ENCODE measurements at regions not wholly inside any gene's neighbourhood (a gene's known extent, or its start where the extent isn't known, plus 50 kb on each side); places are given as distances from the start of the nearest gene placed in this dataset.
"Not testable (repeated sequence)": the region's sequence is repeated elsewhere in the genome, so short reads cannot be mapped to it uniquely, and the experiment has no call there.

- DNase-seq (ENCODE audit: low read depth): no peak
Observed at GRCh38 chr3:20480786-20481365, 294.9 kb upstream of the SGO1 start.

GRCh38 chr3:20478436-20478835 lies 292.4 kb upstream of the SGO1 start:
- DNase-seq (ENCODE audit: low read depth): no peak

- DNase-seq (ENCODE audit: low read depth): not testable (repeated sequence)
Observed at GRCh38 chr3:20464237-20464636, 278.2 kb upstream of the SGO1 start.

- no peak for DNase-seq (ENCODE audit: low read depth)
Observed at GRCh38 chr3:20462723-20463122, 276.7 kb upstream of the SGO1 start.

GRCh38 chr3:20462226-20462625 lies 276.2 kb upstream of the SGO1 start:
- DNase-seq (ENCODE audit: low read depth): no peak

GRCh38 chr3:20458994-20459716 lies 273.1 kb upstream of the SGO1 start:
- no peak for DNase-seq (ENCODE audit: low read depth)

GRCh38 chr3:20456511-20456910 lies 270.5 kb upstream of the SGO1 start:
- DNase-seq (ENCODE audit: low read depth): no peak

GRCh38 chr3:20451170-20451569 lies 265.2 kb upstream of the SGO1 start:
- no peak for DNase-seq (ENCODE audit: low read depth)

- DNase-seq (ENCODE audit: low read depth): no peak
Observed at GRCh38 chr3:20450611-20451010, 264.6 kb upstream of the SGO1 start.

GRCh38 chr3:20442846-20443245 lies 256.8 kb upstream of the SGO1 start:
- DNase-seq (ENCODE audit: low read depth): no peak

GRCh38 chr3:20427268-20427667 lies 241.3 kb upstream of the SGO1 start:
- not testable (repeated sequence) for DNase-seq (ENCODE audit: low read depth)

GRCh38 chr3:20425138-20425537 lies 239.1 kb upstream of the SGO1 start:
- DNase-seq (ENCODE audit: low read depth): no peak

GRCh38 chr3:20424086-20424485 lies 238.1 kb upstream of the SGO1 start:
- no peak for DNase-seq (ENCODE audit: low read depth)

- no peak for DNase-seq (ENCODE audit: low read depth)
Observed at GRCh38 chr3:20422391-20422790, 236.4 kb upstream of the SGO1 start.

- DNase-seq (ENCODE audit: low read depth): no peak
Observed at GRCh38 chr3:20417388-20418108, 231.5 kb upstream of the SGO1 start.

GRCh38 chr3:20406611-20407011 lies 220.6 kb upstream of the SGO1 start:
- no peak for DNase-seq (ENCODE audit: low read depth)

- DNase-seq (ENCODE audit: low read depth): no peak
Observed at GRCh38 chr3:20405744-20406143, 219.7 kb upstream of the SGO1 start.

- no peak for DNase-seq (ENCODE audit: low read depth)
Observed at GRCh38 chr3:20405231-20405630, 219.2 kb upstream of the SGO1 start.

GRCh38 chr3:20404741-20405100 lies 218.7 kb upstream of the SGO1 start:
- no peak for DNase-seq (ENCODE audit: low read depth)

- no peak for DNase-seq (ENCODE audit: low read depth)
Observed at GRCh38 chr3:20403986-20404740, 218.2 kb upstream of the SGO1 start.

GRCh38 chr3:20401253-20401652 lies 215.2 kb upstream of the SGO1 start:
- no peak for DNase-seq (ENCODE audit: low read depth)

GRCh38 chr3:20400686-20401085 lies 214.7 kb upstream of the SGO1 start:
- no peak for DNase-seq (ENCODE audit: low read depth)

GRCh38 chr3:20400281-20400680 lies 214.3 kb upstream of the SGO1 start:
- no peak for DNase-seq (ENCODE audit: low read depth)
